Frontal cortex (tissue), 3 donors: ENCODE measurements at regions not wholly inside any gene's neighbourhood (a gene's known extent, or its start where the extent isn't known, plus 50 kb on each side); places are given as distances from the start of the nearest gene placed in this dataset.

Experiments
- DNase-seq, 2 donors: peaks; one replicate each; pipeline ENCODE4 v3.0.0; 2012; ENCODE audit warnings: low spot score in 2 of 2
- FAIRE-seq: peaks from 2 replicates; lab custom pipeline; 2012; peaks lifted over from hg19 to GRCh38; lab: Jason Lieb, UNC
- donor health status: control.
- donor health status: control.
- donor health status: control.

DNA sequence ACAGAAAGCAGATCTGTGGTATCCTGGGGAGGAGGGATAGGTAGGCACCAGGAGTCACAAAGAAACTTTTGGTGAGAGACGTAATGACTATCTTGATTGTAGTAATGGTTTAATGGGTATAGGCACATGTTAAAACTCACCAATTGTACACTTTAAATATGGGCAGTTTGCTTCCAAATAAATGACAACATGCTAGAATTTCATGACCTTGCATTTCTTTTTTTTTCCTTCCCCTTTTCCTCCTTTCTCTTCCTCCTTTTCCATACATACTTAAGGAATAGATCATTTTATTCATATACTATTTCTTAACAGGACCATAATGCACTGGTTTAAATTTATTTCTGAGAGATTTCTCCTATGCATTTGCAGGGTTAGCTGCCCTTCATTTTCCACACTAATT, 341.8 kb downstream of the TMEM182 start:
- FAIRE-seq (no peak), DNase-seq (no peak)

DNA sequence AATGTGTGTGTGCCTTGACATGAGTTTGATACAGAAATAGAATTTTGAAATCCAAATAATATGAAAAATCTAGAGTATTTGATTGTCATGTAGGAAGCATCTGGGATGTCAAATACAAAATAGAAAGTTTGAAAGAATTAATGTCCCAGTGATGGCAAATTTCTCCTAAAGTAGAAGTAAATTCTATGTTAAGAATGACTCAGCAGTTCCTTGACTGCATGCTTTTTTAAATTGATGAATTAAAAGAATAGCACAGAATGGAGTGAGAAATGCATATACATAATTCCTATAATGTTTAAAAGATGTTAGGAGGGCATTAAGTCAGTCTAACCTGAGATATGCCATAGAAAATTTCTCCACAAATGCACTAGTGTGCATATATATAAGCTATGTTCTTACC, 357.5 kb downstream of the TMEM182 start:
- DNase-seq (no peak), FAIRE-seq (no peak)

DNA sequence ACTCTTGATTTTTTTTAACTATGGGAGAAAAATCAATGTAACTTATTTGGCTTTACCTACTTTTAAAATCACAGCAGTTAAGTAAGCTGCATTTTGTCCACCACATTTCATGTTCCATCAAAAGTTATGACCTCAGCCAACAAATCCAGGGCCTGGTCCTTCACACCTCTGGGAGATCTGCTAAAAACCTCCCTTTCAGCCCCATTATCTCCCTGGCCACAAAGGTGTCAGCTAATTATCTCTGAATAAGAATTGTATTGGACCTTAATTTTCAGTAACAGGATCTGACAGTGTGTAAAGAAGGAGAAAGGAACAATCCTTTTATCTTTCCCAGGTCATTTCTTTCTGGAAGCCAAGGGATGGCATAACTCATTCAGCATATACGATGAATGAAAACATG, 359.3 kb downstream of the TMEM182 start:
- DNase-seq, result no peak
- no peak for FAIRE-seq

DNA sequence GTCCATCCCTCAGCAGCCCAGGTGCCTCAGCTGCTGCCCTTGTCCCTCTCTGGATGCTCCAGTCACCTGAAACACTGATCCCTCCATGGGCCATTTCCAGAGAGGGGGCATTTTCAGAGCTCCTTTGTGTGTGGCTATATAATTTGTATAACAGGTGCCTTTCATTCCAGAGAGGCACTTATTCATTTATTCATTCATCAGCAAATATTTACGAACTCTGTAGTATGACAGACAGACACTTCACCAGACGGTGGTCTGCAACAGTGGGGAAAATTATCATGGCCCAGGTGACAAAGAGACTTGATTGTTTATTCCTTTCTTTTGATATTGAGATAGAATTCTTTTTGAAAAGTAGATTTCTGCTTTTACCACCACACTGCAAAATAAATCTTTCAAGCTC, 361.7 kb downstream of the TMEM182 start:
- FAIRE-seq, result no peak
- DNase-seq, result no peak

DNA sequence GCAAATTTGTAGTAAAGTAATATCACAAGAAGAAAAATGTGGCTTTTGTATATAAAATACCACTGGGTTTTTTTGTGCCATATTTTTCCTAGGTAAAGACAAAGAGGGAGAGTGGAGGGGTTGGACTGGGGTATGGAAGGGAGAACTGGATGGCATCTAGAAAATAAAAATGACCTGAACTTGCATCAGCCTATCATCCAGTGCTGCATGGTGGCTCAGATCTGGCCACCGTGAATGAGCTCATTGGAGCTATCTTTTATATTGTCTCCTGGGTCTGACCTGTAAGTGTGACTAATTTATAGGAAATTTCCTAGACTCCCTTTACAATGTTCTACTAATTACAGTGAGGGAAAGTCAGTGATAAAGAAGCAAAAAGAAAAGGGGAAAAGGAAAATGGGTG, 369.0 kb downstream of the TMEM182 start:
- FAIRE-seq, result no peak

DNA sequence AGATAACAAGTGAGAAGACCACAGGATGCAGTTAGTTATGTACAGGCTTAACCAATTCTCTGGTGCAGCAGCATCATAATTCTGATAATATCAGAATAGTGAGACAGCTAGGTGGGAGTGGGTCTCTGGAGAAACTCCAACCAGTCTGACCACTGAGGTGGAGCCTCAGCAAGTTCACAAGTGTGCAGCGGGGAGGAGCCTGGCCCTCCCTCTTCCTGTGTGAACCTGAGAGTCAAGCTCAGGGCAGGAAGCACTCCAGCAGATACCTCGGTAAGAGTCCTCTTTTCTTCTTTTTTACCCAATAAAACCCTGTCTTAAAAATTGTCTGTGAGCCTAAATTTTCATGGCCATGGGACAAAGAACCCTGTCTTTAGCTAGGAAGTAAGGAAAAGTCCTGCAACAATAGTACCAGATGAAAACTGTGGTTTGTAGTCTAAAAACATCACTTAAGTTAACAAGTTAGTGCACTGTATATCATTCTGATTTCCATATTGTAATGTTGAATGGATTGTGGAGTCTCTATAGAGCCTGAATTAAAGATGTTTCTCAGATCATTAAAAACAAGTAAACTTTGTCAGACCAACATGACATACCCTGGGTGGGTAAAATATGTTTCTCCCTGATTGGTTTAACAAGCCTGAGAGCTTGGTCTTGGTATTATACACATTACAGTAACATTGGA, 370.8 kb downstream of the TMEM182 start:
- FAIRE-seq (no peak), DNase-seq (no peak)

More for the DNA sequence above, 369.0 kb downstream of the TMEM182 start:
- DNase-seq, result no peak

DNA sequence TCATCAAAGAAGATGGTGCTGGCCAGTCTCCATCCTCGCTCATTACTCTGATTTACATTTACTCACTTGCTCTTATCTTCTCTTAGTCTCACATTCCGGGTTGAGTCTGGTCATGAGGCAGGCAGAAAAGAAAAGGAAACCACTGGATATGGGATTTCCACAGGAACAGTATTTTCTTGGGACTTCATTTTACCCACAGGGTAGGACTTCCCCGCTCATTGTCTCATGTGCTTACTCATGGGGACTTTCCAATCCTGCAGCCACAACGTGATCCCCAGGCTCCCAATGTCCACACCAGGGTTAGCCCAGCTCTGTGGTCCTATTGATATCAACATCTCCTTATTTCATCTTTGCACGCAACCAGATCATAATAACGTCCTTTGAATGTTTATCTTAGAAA, 373.8 kb downstream of the TMEM182 start:
- no peak for DNase-seq
- no peak for FAIRE-seq

DNA sequence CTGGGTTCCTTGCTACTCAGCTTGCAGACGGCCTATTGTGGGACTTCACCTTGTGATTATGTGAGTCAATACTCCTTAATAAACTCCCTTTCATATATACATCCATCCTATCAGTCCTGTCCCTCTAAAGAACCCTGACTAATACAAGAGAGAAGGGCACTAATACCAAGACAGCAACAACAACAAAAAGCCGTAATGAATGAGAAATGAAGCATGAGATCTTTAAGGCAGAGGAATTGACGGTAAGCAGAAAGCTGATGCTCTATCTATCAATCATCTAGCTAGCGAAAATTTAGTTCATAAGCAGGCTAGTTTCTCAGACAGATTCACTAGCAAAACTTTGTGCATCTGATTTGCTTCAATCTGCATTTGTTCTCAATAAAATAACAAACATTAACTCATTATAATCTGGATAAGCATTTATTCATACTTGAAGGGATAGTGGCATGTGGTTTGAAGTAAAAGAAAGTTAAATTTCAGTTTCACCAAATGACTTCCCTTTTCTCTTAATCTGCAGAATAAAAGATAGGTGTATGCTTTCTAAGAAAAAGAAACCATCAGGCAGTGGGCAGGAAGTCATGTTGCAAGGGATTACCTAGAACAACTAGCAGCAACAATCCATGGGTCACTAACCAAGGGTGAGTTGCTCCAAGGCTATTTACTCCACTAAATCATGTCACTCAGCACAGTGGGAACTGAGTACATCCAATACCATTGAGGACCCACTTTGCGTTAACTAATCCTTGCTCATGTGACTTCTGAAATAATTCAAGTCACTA, 376.5 kb downstream of the TMEM182 start:
- DNase-seq, result no peak
- FAIRE-seq, result no peak

DNA sequence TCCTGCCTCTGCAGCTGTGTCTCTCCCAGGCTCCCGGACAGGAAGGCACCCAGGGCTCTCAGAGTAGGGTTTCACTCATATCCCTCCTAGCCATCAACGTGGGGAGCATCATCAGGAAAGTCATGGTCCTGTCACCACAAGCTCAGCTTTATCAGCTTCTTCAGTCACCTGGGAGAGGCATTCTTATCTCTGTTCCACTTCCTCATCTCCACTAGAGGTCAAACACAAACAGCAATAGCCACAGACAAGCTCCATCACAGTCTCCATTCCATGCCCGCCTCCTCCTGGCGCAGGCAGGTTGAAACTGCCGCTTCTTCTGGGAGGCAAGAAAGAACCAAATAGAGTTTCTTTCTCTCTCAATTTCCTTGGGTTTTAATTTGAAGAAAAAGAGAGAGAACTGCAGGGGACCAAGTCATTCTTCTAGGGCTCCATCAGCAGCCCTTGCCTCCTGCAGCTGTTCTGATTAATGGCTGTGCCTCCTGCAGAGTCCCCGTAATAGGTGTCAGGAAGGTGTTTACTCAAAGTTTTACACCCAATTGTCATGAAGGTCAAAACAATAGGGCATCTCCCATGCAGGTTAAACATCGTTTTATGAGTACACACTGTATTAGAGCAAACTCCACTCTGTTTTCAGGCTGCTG, 377.9 kb downstream of the TMEM182 start:
- no peak for FAIRE-seq

DNA sequence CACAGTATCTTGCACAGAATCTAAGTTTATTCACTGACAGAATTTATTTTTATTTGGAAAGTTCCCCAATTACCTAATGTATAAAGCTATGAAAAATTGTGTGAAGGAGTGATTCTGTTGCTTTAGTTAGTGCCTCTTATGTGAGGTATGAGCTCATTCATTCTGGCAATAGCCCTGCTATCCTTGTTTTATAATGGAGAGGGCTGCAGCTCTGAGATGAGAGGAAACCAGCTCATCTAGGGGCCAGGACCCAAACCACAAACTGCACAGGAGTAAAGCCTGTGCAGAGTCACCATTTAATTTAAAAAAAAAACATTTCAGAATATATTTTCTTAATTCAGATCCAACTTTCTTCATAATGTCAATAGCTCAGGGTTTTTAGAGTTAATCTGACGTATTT, 383.0 kb downstream of the TMEM182 start:
- FAIRE-seq (no peak), DNase-seq (no peak)

More for the DNA sequence above, 377.9 kb downstream of the TMEM182 start:
- no peak for DNase-seq

DNA sequence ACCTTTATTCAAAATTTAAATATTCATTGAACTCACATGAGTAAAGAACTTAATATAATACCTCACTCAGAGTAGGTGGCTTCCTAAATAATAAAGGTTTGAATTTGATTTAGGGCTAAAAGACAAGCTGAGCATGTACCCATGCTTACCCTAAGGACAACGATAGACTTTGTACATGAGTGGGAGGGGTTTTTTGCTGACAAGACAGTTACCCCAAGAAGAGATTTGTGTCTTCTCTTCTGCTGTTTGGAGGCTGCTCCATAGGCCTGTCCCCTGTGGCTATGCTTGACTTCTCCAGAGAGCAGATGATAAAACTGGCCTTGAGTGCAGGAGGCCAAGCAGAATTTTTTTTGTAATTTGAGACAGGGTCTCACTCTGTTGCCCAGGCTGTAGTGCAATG, 383.9 kb downstream of the TMEM182 start:
- DNase-seq (no peak), FAIRE-seq (no peak)

DNA sequence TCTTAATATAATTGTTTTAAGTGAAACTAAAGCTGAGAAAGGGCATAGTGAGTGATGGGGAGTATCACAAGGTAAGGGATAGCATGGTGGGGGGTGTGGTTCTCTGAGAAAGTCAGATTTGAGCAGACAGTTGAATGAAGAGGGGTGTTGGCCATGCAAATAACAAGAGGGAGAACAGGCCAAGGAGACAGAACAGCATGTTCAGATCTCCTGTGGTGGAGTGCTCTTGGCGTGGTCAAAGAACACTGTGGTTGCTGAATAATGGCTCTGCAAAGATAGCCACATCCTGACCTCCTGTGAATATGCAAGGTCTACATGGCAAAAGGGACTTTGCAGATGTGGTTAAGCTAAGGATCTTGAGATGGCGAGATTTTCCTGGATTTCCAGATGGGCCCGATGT, 389.2 kb downstream of the TMEM182 start:
- DNase-seq (no peak), FAIRE-seq (no peak)

DNA sequence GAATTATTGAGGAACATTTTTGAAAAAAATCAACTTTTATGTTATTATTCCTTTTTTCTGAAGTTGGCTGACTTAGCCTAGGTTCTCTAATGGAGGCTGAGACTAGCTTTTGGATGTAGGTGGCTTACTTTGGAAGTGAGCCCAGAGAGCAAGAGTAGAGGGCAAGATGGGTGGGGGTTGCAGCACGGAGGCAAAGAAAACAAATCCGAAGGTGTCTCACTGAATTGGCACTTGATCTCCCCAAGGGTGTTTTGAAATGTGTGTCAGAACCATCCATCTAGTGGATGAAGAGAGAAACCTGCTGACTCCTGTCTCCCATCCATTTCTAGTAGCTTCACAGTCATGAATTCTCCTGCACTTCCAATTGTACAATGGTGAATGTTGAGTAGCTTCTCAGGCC, 390.7 kb downstream of the TMEM182 start:
- DNase-seq, result no peak
- no peak for FAIRE-seq

DNA sequence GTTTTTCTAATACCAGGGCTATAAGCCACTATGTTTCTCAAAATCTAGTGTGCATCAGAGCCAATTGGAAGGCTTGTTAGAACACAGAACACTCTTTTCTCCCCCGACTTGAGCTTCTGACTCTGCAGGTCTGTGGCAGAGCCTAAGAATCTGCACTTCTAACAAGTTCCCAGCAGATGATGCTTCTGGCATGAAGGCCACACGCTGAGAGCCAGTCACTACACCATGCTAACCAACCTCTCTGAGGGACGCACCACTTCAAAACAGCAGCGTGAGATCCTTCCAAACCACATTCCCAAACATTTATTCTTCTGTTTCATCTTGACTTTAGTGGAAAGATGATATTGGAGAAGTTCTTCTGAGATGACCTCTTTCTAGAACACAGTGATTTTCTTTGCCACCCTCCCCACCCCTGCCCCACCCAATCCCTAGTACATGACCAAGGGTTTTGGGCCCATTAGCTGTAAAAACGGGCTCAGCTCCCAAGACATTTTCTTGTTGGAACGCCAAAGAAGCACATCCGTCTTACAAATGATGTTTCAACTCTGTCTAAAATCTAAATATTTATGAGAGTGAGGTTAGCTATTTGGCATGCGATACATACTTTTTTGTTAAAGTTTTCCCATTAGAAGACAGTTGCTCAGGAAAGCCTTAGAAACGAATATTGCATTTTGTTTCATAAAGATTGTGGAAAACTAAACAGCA, 391.9 kb downstream of the TMEM182 start:
- FAIRE-seq, result no peak
- no peak for DNase-seq

DNA sequence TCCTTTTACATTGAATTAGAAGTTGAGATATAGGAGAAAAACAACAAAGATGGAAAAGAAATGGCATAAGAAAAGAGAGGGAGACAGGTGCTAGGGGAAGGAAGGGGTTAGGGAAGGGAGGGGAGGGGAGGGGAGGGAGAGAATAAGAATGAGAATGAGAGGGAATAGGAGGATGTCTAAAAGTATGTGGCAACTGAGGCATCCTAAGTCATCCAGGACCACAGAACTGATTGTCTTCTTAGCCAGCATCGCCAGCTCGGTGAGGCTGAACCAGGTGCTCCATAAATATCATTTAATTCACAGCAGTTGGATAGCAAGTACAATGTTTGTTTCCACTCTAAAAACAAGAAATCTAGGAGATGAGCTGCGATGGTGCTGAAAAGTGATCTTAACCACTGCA, 393.5 kb downstream of the TMEM182 start:
- DNase-seq (no peak), FAIRE-seq (no peak)

DNA sequence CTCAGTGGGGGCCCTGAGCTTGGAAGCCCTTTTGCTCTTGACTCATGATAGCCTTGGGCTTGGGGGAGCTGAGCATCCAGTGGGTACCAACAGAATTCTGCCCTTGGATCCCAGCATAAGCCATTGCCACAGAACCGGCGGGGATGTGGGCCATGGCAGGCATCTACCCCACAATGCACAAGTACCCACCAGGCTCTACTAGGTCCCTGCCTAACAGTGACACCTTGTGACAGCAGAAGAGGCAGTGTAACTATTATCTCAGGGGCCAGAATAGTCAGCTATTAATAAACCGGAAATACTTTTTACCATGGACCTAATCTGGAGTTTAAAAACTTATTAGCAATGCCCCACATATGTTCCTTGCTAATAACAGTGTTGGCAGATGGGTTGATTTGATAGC, 397.2 kb downstream of the TMEM182 start:
- no peak for FAIRE-seq
- no peak for DNase-seq

DNA sequence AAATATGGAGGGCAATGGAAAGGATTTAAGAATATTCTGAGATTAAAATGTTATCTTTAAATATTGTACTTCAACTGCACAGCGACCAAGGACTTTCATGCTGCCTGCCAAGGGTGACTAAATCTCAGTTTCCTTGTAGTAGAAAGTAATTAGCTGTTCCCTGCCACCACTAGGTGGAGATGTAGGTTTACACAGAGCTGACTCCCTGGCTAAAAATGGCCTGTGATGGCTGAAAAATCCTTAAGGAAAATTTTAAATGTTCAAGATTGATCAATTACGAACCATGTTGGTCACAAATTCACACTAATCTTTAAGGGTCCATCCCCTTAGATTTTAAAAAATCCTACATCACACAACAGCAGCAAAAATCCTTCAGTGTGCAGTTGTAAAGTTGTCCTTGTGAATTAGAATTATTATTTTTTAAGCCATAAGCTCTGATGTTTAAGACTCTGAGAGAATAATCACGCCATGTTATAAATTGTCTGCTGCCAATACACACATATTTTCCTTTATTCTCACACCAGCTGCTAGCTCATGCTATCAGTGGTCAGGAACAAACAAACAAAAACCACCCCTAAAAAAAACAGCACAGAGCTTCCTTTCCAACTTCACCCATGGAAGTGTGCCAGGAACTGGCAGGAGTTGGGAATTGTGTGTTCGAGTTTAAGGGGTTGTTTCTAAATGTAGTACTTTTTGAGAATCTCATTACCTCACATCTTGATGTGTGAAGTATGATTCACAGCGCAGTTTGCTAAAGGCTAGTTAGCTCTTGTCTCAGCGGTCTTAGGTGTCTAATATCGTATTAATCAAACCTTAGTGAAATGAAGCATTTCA, 399.8 kb downstream of the TMEM182 start:
- DNase-seq (peak; percentile 20 to 53), FAIRE-seq (peak; percentile 85)

DNA sequence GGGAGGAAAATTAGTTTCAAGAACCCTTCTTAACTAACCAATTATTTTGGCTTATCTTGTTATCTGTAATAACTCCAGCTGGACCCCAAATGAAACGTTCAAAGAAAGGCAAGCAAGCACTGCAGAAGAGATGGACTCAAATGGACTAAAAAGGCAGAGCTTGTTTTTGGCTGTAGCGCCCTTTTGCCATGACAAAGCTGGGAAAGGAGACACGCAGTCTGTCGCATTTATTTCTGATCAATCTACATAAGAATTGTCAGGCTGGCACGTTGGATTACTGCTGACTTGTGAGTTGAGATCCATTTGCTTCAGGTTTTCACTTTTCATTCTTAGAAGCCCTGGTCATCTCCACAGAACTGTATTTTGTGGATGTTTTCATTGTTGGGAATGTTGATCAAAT, 402.9 kb downstream of the TMEM182 start:
- DNase-seq (no peak), FAIRE-seq (no peak)

DNA sequence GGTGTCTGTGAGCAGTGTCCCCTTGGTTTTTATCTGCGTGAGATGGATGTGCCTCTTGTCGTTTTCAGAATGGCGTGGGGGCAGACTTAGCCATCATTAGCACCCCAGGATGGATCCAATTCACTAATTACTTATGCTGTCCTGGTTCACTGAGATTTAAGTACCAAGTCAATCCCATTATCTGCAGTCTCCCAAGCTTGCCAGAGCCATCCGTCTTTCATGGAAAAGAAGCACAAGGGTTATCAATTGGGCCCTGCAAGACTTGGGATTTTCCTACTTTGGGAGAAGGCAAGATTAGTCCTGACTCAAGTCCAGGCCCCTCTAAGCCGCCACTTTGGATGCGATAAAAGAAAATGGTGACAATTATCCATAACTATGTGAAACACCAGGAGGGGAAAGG, 404.0 kb downstream of the TMEM182 start:
- FAIRE-seq (no peak), DNase-seq (no peak)
